ENCODE measurements at regions not wholly inside any gene's neighbourhood (a gene's known extent, or its start where the extent isn't known, plus 50 kb on each side); places are given as distances from the start of the nearest gene placed in this dataset.

GRCh38 chr5:79898611-79899010 lies 92.5 kb downstream of the MTX3 start:
- H3K9me3 ChIP-seq = no peaks in the 10 kb centered on the region
- no peak overlapping the region for H3K27ac ChIP-seq
- TF ChIP-seq CTCF (IDR thresholded peaks at IDR 0.05) = no peak
- no peak overlapping the region for H3K4me3 ChIP-seq
- no peaks in the 10 kb centered on the region for H3K36me3 ChIP-seq
- ATAC-seq (no peak), DNase-seq (peak in 2 of 4 donors; percentile 10 to 24)
- peaks cover 0 to 22% of the 10 kb centered on the region in 2 donors for H3K27me3 ChIP-seq
- intact Hi-C loops (cut with DNase I) = no loop called here
- no peaks in the 10 kb centered on the region for H3K4me1 ChIP-seq

DNA sequence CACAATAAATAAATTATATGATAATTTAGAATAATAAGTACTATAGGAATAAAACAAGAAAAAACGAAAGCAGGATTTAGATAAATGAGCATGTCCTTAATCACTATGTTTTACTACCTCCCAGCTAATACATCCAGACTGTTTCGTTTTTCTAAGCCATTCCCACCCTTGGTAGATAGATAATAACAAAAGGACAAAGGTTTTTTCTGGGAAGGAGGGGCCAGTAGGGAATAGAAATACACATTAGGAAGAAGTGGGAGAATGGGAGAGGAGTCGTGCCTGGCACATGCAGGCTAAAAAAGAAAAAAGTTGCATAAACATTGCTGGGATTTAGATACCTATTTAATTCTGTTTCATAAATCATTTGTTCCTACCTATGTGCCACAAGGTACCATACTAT lies 97.1 kb downstream of the MTX3 start:
- H3K4me3 ChIP-seq = no peak overlapping the region
- H3K27me3 ChIP-seq = peaks cover 0 to 24% of the 10 kb centered on the region in 2 donors
- intact Hi-C loops (cut with DNase I) = no loop called here
- no peak for TF ChIP-seq CTCF (IDR thresholded peaks at IDR 0.05)
- H3K36me3 ChIP-seq = no peaks in the 10 kb centered on the region
- ATAC-seq (no peak), DNase-seq (no peak)
- H3K9me3 ChIP-seq = no peaks in the 10 kb centered on the region
- H3K4me1 ChIP-seq = no peaks in the 10 kb centered on the region
- no peak overlapping the region for H3K27ac ChIP-seq

GRCh38 chr5:79893485-79893884 lies 97.6 kb downstream of the MTX3 start:
- Histone ChIP-seq H3K9me3 (no peaks in the 10 kb centered on the region), H3K4me1 (no peaks in the 10 kb centered on the region), H3K27me3 (peaks cover 0 to 24% of the 10 kb centered on the region in 2 donors), H3K27ac (no peak overlapping the region), H3K4me3 (no peak overlapping the region), H3K36me3 (no peaks in the 10 kb centered on the region)
- intact Hi-C loops (cut with DNase I) = no loop called here
- no peak for DNase-seq
- no peak for ATAC-seq
- TF ChIP-seq CTCF (IDR thresholded peaks at IDR 0.05) = no peak

DNA sequence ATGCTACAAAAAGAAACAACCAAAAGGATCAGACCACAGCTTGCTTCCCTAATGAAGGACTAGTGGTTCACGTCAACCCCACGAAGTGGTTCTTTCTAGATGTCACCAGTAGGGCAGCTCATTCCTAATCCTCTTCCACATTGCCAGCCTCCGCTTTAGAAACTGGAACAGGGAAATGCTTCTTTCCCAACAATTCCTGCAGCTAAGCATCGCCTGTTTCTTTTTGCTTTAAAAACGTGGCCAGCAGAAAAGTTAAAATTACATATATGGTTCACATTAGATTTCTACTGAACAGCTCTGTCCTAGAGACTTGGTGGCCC lies 100.2 kb downstream of the MTX3 start:
- no peaks in the 10 kb centered on the region for H3K4me1 ChIP-seq
- H3K4me3 ChIP-seq = no peak overlapping the region
- H3K9me3 ChIP-seq = peaks cover 0 to 9% of the 10 kb centered on the region in 2 donors

DNA sequence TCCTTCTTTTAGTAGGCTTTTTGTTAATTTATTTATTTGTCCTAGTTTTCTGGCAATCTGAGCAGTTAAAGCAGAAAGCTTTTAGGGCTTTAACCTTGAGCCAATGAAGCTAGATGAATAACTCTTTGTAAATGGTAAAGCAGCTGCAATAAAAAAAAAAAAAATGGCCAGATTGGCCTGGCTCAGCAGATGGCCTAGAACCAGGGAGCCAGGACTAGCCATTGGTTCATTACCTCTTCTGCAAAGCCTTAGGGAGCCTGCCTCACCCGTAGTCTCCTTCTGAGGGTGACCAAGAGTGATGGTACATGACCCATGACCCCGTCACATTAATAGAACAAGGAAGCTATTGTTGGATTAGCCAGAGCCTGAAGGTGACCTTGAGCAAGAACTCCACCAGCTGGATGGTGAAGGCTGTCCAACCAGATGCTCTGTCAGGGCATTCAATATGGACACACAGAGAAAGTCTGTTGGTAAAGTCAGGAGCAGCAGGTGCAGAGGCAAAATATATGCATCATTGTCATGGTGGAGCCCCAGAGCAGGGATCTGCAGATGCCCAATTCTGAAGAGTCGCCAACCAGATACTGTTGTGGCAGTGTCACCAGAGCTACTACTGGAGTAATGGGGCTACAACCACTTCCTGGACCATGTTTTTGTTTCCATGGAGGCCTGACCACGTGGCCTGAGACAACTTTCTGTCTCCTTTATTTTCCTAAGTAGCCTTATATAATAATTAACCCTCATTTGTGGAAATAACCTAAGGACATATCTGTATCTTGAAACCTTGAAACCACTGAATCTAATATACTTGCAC lies 100.7 kb downstream of the MTX3 start:
- no peaks in the 10 kb centered on the region for H3K4me1 ChIP-seq
- DNase-seq = no peak
- intact Hi-C loops (cut with DNase I) = no loop called here
- H3K36me3 ChIP-seq = no peaks in the 10 kb centered on the region
- peaks cover 0 to 12% of the 10 kb centered on the region in 2 donors for H3K27me3 ChIP-seq
- TF ChIP-seq CTCF (IDR thresholded peaks at IDR 0.05) = no peak
- no peak overlapping the region for H3K4me3 ChIP-seq
- ATAC-seq = no peak
- peaks cover 0 to 9% of the 10 kb centered on the region in 2 donors for H3K9me3 ChIP-seq
- no peak overlapping the region for H3K27ac ChIP-seq

More for the DNA sequence above, 100.2 kb downstream of the MTX3 start:
- Histone ChIP-seq H3K27ac (no peak overlapping the region), H3K36me3 (no peaks in the 10 kb centered on the region), H3K27me3 (peaks cover 0 to 16% of the 10 kb centered on the region in 2 donors)
- TF ChIP-seq CTCF (IDR thresholded peaks at IDR 0.05) = no peak
- intact Hi-C loops (cut with DNase I) = no loop called here
- no peak for ATAC-seq
- no peak for DNase-seq
